LNCaP clone FGC (cell line): ENCODE measurements at regions not wholly inside any gene's neighbourhood (a gene's known extent, or its start where the extent isn't known, plus 50 kb on each side); places are given as distances from the start of the nearest gene placed in this dataset.

ENCODE experiments used
- DNase-seq: peaks from one replicate; pipeline ENCODE4 v3.0.0-alpha.2; 2011; ENCODE audit warnings: low read depth
- H3K4me3 ChIP-seq: 2 replicates; pipeline ENCODE4 v1.5.1; 2011; ENCODE audit warnings: mild to moderate bottlenecking, low read depth, low read length, control low read depth
- TF ChIP-seq, protein P1 (sequence below): IDR thresholded peaks from 2 replicates; pipeline ENCODE4 v1.5.1; 2012; ENCODE audit warnings: mild to moderate bottlenecking; ENCODE audit not compliant: control insufficient read depth, insufficient read depth; ENCODE audit errors: extremely low read depth

- no peak for DNase-seq
- TF ChIP-seq, protein P1, sequence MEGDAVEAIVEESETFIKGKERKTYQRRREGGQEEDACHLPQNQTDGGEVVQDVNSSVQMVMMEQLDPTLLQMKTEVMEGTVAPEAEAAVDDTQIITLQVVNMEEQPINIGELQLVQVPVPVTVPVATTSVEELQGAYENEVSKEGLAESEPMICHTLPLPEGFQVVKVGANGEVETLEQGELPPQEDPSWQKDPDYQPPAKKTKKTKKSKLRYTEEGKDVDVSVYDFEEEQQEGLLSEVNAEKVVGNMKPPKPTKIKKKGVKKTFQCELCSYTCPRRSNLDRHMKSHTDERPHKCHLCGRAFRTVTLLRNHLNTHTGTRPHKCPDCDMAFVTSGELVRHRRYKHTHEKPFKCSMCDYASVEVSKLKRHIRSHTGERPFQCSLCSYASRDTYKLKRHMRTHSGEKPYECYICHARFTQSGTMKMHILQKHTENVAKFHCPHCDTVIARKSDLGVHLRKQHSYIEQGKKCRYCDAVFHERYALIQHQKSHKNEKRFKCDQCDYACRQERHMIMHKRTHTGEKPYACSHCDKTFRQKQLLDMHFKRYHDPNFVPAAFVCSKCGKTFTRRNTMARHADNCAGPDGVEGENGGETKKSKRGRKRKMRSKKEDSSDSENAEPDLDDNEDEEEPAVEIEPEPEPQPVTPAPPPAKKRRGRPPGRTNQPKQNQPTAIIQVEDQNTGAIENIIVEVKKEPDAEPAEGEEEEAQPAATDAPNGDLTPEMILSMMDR = no peak
- no peak overlapping the region for H3K4me3 ChIP-seq
These were observed 546.9 kb upstream of the ADAMTS5 start for GRCh38 chr21:27513825-27514224.

GRCh38 chr21:27513016-27513415 lies 546.1 kb upstream of the ADAMTS5 start:
- H3K4me3 ChIP-seq = no peak overlapping the region
- DNase-seq = no peak
- TF ChIP-seq, protein P1 = no peak

- no peak for DNase-seq
These were observed 544.3 kb upstream of the ADAMTS5 start for GRCh38 chr21:27511233-27511632.

GRCh38 chr21:27507695-27508094 lies 540.8 kb upstream of the ADAMTS5 start:
- DNase-seq = no peak
- TF ChIP-seq, protein P1 = no peak
- H3K4me3 ChIP-seq = no peak overlapping the region

More at GRCh38 chr21:27511233-27511632, 544.3 kb upstream of the ADAMTS5 start:
- TF ChIP-seq, protein P1 = no peak
- no peak overlapping the region for H3K4me3 ChIP-seq

GRCh38 chr21:27505516-27505915 lies 538.6 kb upstream of the ADAMTS5 start:
- DNase-seq = no peak

DNA sequence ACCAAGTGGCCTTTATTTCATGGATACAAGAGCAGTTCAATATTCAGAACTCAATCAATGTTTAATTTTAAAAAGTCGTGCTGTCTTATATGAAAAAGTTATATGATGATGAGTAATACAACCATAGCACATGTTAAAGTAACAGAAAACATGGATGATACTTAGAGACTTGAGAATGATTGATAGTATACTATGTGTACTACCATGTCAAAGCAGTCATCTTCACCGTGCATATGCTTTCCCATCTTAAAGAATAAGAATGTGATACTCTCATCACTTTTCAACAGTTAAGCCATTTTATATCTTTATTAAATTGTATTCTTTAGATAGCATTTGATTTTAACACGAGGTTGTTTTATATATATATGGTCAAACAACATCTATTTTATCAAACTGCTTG lies 535.9 kb upstream of the ADAMTS5 start:
- H3K4me3 ChIP-seq = no peak overlapping the region
- DNase-seq = no peak
- TF ChIP-seq, protein P1 = no peak

More at GRCh38 chr21:27505516-27505915, 538.6 kb upstream of the ADAMTS5 start:
- TF ChIP-seq, protein P1 = no peak
- no peak overlapping the region for H3K4me3 ChIP-seq

DNA sequence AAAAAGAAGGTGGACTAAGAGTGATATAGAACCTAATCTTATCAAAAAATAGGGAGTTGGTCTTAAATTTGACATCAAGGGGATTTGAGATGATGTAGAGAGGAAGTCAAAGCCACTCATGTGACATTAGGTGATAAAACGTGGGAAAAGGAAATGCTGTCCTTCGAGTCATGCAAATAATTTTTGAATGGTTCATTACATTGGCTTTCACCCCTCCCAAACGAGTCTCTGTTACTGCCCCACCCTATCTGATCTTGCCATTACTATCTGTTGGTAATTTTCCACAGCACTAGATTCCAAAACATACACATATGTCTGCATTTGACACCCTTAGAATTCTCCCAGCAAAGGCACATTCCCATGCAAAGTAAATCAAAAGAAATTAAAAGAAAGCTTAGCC lies 531.1 kb upstream of the ADAMTS5 start:
- DNase-seq = no peak
- TF ChIP-seq, protein P1 = no peak
- no peak overlapping the region for H3K4me3 ChIP-seq
